BE2C (cell line): ENCODE measurements at regions not wholly inside any gene's neighbourhood (a gene's known extent, or its start where the extent isn't known, plus 50 kb on each side); places are given as distances from the start of the nearest gene placed in this dataset.
A peak's percentile ranks its signal among the peaks of the same experiment; 100 is the strongest.

Experiments used
- DNase-seq: peaks from one replicate; pipeline ENCODE4 v3.0.0-alpha.2; 2020
- H3K27me3 ChIP-seq: fragments of 250-450 bp; sonication (Bioruptor Pico); 2 replicates; pipeline ENCODE4 v1.5.1; 2020; ENCODE audit warnings: mild to moderate bottlenecking
- H3K36me3 ChIP-seq: fragments of 250-450 bp; sonication (Bioruptor Pico); 2 replicates; pipeline ENCODE4 v1.5.1; 2020; ENCODE audit warnings: mild to moderate bottlenecking
- H3K4me1 ChIP-seq: fragments of 250-450 bp; sonication (Bioruptor Pico); 2 replicates; pipeline ENCODE4 v1.5.1; 2020
- H3K4me3 ChIP-seq: 2 replicates; pipeline ENCODE4 v1.5.1; 2011; ENCODE audit warnings: low read depth, low read length
- H3K9me3 ChIP-seq: fragments of 250-450 bp; sonication (Bioruptor Pico); 2 replicates; pipeline ENCODE4 v1.5.1; 2020
- CTCF ChIP-seq: IDR thresholded peaks from 2 replicates; pipeline ENCODE4 v1.5.1; 2012; ENCODE audit warnings: mild to moderate bottlenecking, low read depth, low read length

GRCh38 chr2:3956406-3956805, 253.0 kb downstream of the DCDC2C start:
- Histone ChIP-seq H3K4me1 (no peaks in the 10 kb centered on the region), H3K4me3 (no peak overlapping the region), H3K27me3 (peaks cover 16% of the 10 kb centered on the region), H3K9me3 (no peaks in the 10 kb centered on the region), H3K36me3 (no peaks in the 10 kb centered on the region)
- TF ChIP-seq CTCF, result no peak
- DNase-seq, result no peak

- Histone ChIP-seq H3K36me3 (no peaks in the 10 kb centered on the region), H3K4me1 (no peaks in the 10 kb centered on the region), H3K27me3 (peaks cover 16% of the 10 kb centered on the region), H3K9me3 (no peaks in the 10 kb centered on the region), H3K4me3 (no peak overlapping the region)
- TF ChIP-seq CTCF, result no peak
- no peak for DNase-seq
These were observed 253.5 kb downstream of the DCDC2C start for GRCh38 chr2:3956892-3957291.

- no peaks in the 10 kb centered on the region for H3K9me3 ChIP-seq
- H3K4me1 ChIP-seq, result no peaks in the 10 kb centered on the region
- peaks cover 16% of the 10 kb centered on the region for H3K27me3 ChIP-seq
- H3K36me3 ChIP-seq, result no peaks in the 10 kb centered on the region
- no peak for TF ChIP-seq CTCF
- no peak for DNase-seq
- H3K4me3 ChIP-seq, result no peak overlapping the region
These were observed 255.1 kb downstream of the DCDC2C start for GRCh38 chr2:3958465-3958864.

- no peak overlapping the region for H3K4me3 ChIP-seq
- H3K9me3 ChIP-seq, result no peaks in the 10 kb centered on the region
- DNase-seq, result no peak
- TF ChIP-seq CTCF, result no peak
- H3K4me1 ChIP-seq, result no peaks in the 10 kb centered on the region
- H3K27me3 ChIP-seq, result peaks cover 13% of the 10 kb centered on the region
- no peaks in the 10 kb centered on the region for H3K36me3 ChIP-seq
These were observed 255.6 kb downstream of the DCDC2C start for GRCh38 chr2:3958969-3959368.

- no peak overlapping the region for H3K4me3 ChIP-seq
- H3K9me3 ChIP-seq, result no peaks in the 10 kb centered on the region
- peak; percentile 84 for TF ChIP-seq CTCF
- H3K36me3 ChIP-seq, result no peaks in the 10 kb centered on the region
- DNase-seq, result no peak
- peaks cover 9% of the 10 kb centered on the region for H3K27me3 ChIP-seq
- no peaks in the 10 kb centered on the region for H3K4me1 ChIP-seq
These were observed 256.0 kb downstream of the DCDC2C start for GRCh38 chr2:3959372-3959771.

- no peak for DNase-seq
- Histone ChIP-seq H3K9me3 (no peaks in the 10 kb centered on the region), H3K4me1 (no peaks in the 10 kb centered on the region), H3K36me3 (no peaks in the 10 kb centered on the region), H3K27me3 (peaks cover 6% of the 10 kb centered on the region; the same call in 1 of the 2 replicates), H3K4me3 (no peak overlapping the region)
- no peak for TF ChIP-seq CTCF
These were observed 256.7 kb downstream of the DCDC2C start for GRCh38 chr2:3960106-3960505.
